HG03354 (cell line): ENCODE measurements at regions not wholly inside any gene's neighbourhood (a gene's known extent, or its start where the extent isn't known, plus 50 kb on each side); places are given as distances from the start of the nearest gene placed in this dataset.

Experiments
- ATAC-seq: cut with Tn5 transposase; IDR thresholded peaks from one replicate; pipeline ENCODE4 v1.9.1; 2021; ENCODE audit warnings: mild to moderate bottlenecking; ENCODE audit not compliant: unreplicated experiment, poor library complexity, severe bottlenecking

DNA sequence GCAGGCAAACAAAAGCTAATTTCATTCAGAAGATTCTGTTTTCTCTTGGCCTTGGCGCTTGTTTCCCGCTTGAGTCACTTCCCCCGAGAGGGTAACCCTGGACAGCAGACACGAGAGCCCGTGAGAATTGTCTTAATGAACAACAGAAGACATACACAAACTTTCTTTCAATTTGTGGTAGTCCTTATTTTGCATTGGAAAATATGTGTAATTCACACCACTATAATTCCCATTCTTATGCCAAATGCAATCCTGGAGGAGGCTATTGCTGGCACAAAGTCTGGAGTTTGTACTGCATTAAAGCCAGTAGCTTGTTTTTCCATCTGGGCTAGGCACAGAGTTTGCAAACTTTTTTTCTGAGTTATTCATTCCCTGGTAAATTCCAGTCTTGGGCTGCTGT, 109.8 kb upstream of the IVNS1ABP start:
- no peak for ATAC-seq

GRCh38 chr1:185425163-185425562, 108.1 kb upstream of the IVNS1ABP start:
- ATAC-seq = no peak

GRCh38 chr1:185421485-185422107, 104.6 kb upstream of the IVNS1ABP start:
- no peak for ATAC-seq

DNA sequence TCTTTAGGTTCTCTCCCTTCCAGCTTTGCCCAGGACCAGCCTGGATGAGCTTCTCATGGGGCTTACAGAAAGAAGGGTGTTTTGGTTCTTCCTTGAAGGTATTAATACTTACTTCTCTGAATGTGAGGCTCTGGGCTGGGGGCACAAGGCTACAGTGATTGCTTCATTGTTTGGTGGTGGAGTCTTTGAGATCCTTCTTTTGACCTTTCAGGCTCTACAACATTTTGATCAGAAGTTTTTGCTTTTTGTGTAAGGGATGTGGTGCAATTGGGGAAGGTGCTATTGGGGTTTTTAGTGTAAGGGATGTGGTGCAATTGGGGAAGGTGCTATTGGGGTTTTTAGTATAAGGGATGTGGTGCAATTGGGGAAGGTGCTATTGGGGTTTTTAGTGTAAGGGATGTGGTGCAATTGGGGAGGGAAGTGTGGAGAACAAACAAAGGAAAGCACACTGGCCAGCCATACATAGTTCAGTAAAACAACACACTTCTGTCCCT, 103.6 kb upstream of the IVNS1ABP start:
- no peak for ATAC-seq

DNA sequence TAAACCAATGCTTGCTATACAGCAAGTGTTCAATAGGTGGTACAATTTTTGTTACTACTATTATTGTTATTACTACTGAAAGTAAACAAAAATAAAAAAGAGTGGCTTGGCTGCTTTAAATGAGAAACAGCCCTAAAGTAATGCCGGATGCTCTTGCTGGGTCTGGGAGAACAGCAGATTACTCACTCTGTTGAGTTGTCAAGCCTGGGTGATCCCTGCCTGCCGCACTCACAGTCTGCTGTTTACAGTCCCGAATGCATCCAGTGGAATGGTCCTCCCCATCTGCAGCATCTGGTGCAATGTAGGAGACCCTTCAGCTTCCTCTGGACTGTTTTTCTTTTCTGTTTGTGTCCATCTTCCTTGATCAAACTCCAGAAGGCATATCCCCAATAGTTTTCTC, 102.7 kb upstream of the IVNS1ABP start:
- ATAC-seq = no peak

GRCh38 chr1:185418472-185418871, 101.4 kb upstream of the IVNS1ABP start:
- ATAC-seq = no peak

GRCh38 chr1:185412385-185413087, 95.5 kb upstream of the IVNS1ABP start:
- no peak for ATAC-seq

DNA sequence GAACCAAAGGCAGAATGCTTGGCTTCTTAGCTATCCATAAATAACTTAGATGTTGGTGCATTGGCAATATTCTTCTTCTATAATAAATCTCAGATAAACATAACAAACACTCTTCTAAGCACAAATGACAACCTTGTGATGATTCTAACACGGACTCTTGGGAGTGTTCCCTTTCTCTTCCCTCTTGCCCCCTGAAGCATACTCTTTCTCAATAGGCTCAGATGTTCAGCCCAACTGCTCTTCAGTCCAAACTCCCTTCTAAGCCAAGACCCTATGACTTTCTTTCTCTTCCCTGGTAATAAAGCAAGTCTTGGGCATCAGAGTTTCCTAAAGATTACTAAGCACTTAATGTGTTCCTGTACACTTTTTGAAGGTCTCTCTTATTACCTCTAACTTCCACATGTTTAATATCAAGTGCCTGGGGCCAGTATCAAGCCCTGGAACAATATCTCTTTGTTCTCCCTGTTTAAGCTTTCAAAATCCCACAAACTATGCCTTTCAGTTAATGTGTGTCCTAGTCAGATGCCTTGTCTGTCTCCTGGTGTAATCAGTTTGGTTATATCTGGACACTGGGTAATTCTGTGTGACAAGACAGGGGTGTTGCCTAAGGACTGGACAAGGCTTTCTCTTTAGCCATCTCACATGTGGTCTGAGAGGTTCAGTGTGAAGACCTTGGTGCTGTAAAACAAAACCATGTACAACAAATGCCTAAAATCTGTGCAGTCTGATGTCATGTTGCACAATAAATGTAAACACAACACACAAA, 92.9 kb upstream of the IVNS1ABP start:
- no peak for ATAC-seq

- ATAC-seq = no peak
Observed at GRCh38 chr1:185409345-185409744, 92.3 kb upstream of the IVNS1ABP start.

GRCh38 chr1:185408700-185409270, 91.7 kb upstream of the IVNS1ABP start:
- ATAC-seq = no peak

DNA sequence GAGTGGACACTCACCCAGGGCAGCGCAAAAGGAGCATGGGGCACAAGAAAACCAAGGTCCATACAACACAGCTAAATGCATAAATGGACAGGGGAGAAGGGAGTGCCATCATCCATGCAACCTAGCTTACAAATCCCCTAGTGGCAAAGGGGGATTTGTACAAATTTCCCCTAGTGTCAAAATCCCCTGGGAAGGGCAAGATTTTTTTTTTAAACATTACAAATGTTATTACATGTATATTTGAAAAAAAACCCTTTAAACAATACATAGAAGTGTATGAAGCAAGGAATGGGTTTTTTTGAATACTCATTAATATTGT, 89.6 kb upstream of the IVNS1ABP start:
- no peak for ATAC-seq

- no peak for ATAC-seq
Observed at GRCh38 chr1:185406006-185406690, 89.1 kb upstream of the IVNS1ABP start.

- no peak for ATAC-seq
Observed at GRCh38 chr1:185404907-185405568, 88.0 kb upstream of the IVNS1ABP start.

DNA sequence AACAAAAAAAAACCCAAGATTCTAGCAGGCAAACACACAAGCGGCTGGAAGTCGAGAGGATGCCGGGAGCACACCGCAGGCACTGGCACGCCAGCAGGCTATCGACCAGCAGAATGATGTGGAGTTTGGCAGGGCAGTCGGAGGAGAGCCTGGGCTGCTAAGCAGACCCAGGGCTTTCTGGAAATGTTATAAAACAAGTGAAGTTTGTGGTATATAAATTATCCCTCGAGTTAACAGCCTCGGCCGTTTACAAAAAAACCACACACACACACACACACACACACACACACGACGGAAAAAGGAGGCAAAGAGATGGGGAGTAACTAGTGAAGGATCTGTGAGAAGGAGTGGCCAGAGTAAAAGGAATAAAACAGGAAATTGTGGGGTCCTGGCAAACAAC, 87.2 kb upstream of the IVNS1ABP start:
- no peak for ATAC-seq

- ATAC-seq = no peak
Observed at GRCh38 chr1:185402930-185403329, 85.9 kb upstream of the IVNS1ABP start.

DNA sequence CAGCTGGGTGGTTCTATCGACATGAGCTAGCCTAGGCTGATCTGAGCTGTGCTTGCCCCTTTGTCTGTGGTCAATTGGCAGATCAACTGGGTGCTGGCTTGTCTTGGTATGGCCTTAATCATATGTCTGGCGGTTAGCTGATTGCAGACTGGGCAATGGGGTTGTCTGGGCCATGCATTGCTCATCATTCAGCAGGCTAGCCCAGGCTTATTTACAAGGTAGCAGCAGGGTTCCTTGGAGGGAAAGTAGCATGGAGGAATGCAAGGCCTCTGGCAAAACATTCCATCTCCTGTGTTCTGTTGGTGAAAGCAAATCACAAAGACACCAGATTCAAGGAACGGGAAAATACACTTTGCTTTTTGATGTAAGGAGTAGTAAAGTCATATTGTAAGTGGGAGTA, 84.0 kb upstream of the IVNS1ABP start:
- ATAC-seq = no peak

DNA sequence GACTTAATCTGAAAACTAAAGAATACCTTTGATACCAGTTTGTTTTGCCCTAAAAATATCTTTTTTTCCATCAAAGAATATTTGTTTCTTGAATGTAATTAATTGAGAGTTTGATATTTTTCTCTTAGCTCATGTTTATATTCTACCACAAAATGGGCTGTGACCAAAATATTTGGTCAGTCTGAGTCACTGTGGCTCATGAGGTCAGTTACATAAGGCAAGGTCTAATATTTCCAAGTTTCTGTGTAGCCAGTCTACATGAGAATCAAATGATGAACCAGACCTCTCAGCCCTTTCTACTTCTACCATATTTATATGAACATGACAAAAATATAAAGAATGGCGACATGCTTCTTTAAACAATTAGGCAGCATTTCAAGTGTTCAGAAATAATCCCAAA, 83.0 kb upstream of the IVNS1ABP start:
- ATAC-seq = no peak

- ATAC-seq = peak; percentile 78
Observed at GRCh38 chr1:185398599-185398998, 81.6 kb upstream of the IVNS1ABP start.

DNA sequence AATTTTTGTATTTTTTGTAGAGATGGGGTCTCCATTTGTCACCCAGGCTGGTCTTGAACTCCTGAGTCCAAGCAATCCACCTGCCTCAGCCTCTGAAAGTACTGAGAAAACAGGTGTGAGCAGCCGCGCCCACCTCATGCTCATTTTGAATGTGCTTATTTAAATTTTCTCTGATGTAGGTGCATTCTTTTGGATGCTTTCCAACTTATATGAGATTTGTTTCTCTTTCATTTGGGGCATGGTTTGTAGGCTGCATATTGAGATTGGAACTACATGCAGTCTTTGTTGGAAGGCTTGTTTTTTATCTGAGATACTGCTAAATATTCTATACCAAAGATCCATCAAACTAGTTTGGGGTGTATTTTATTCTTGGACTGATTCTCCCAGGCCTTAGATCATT, 81.0 kb upstream of the IVNS1ABP start:
- ATAC-seq = peak; percentile 62

- ATAC-seq = no peak
Observed at GRCh38 chr1:185397183-185397582, 80.1 kb upstream of the IVNS1ABP start.
